ENCODE measurements at regions not wholly inside any gene's neighbourhood (a gene's known extent, or its start where the extent isn't known, plus 50 kb on each side); places are given as distances from the start of the nearest gene placed in this dataset.

GRCh38 chr2:118668431-118669424 lies 178.7 kb downstream of the EN1 start:
- no peak for DNase-seq (ENCODE audit: low read depth in 4 of 4, low spot score in 1 of 4)

- DNase-seq (ENCODE audit: low read depth in 4 of 4, low spot score in 1 of 4): no peak
Observed at GRCh38 chr2:118667964-118668363, 179.5 kb downstream of the EN1 start.

GRCh38 chr2:118667348-118667747 lies 180.1 kb downstream of the EN1 start:
- no peak for DNase-seq (ENCODE audit: low read depth in 4 of 4, low spot score in 1 of 4)

- no peak for DNase-seq (ENCODE audit: low read depth in 4 of 4, low spot score in 1 of 4)
Observed at GRCh38 chr2:118665784-118666529, 181.5 kb downstream of the EN1 start.

GRCh38 chr2:118661179-118661578 lies 186.3 kb downstream of the EN1 start:
- DNase-seq (ENCODE audit: low read depth in 4 of 4, low spot score in 1 of 4): no peak

- DNase-seq (ENCODE audit: low read depth in 4 of 4, low spot score in 1 of 4): no peak
Observed at GRCh38 chr2:118658596-118659198, 188.8 kb downstream of the EN1 start.

GRCh38 chr2:118657466-118657865 lies 190.0 kb downstream of the EN1 start:
- no peak for DNase-seq (ENCODE audit: low read depth in 4 of 4, low spot score in 1 of 4)

GRCh38 chr2:118654945-118655344 lies 192.5 kb downstream of the EN1 start:
- no peak for DNase-seq (ENCODE audit: low read depth in 4 of 4, low spot score in 1 of 4)

- DNase-seq (ENCODE audit: low read depth in 4 of 4, low spot score in 1 of 4): no peak
Observed at GRCh38 chr2:118650327-118650726, 197.1 kb downstream of the EN1 start.

GRCh38 chr2:118645876-118646275 lies 201.6 kb downstream of the EN1 start:
- DNase-seq (ENCODE audit: low read depth in 4 of 4, low spot score in 1 of 4): no peak

GRCh38 chr2:118644190-118644589 lies 203.3 kb downstream of the EN1 start:
- DNase-seq (ENCODE audit: low read depth in 4 of 4, low spot score in 1 of 4): no peak

GRCh38 chr2:118643294-118643693 lies 204.2 kb downstream of the EN1 start:
- no peak for DNase-seq (ENCODE audit: low read depth in 4 of 4, low spot score in 1 of 4)

- DNase-seq (ENCODE audit: low read depth in 4 of 4, low spot score in 1 of 4): no peak
Observed at GRCh38 chr2:118642501-118642900, 204.9 kb downstream of the EN1 start.

- no peak for DNase-seq (ENCODE audit: low read depth in 4 of 4, low spot score in 1 of 4)
Observed at GRCh38 chr2:118641711-118642110, 205.7 kb downstream of the EN1 start.

GRCh38 chr2:118639371-118639770 lies 208.1 kb downstream of the EN1 start:
- DNase-seq (ENCODE audit: low read depth in 4 of 4, low spot score in 1 of 4): no peak

GRCh38 chr2:118638453-118638852 lies 209.0 kb downstream of the EN1 start:
- DNase-seq (ENCODE audit: low read depth in 4 of 4, low spot score in 1 of 4): no peak

- no peak for DNase-seq (ENCODE audit: low read depth in 4 of 4, low spot score in 1 of 4)
Observed at GRCh38 chr2:118635891-118636290, 211.6 kb downstream of the EN1 start.

- no peak for DNase-seq (ENCODE audit: low read depth in 4 of 4, low spot score in 1 of 4)
Observed at GRCh38 chr2:118634876-118635275, 212.6 kb downstream of the EN1 start.

- DNase-seq (ENCODE audit: low read depth in 4 of 4, low spot score in 1 of 4): no peak
Observed at GRCh38 chr2:118633371-118634018, 214.0 kb downstream of the EN1 start.

- DNase-seq (ENCODE audit: low read depth in 4 of 4, low spot score in 1 of 4): no peak
Observed at GRCh38 chr2:118632921-118633320, 214.5 kb downstream of the EN1 start.

GRCh38 chr2:118627156-118627555 lies 220.3 kb downstream of the EN1 start:
- no peak for DNase-seq (ENCODE audit: low read depth in 4 of 4, low spot score in 1 of 4)
